NOMO-1 treated with dmso at 0.1 percent for 144 hours (cell line): ENCODE measurements at regions not wholly inside any gene's neighbourhood (a gene's known extent, or its start where the extent isn't known, plus 50 kb on each side); places are given as distances from the start of the nearest gene placed in this dataset.
"Not testable (repeated sequence)": the region's sequence is repeated elsewhere in the genome, so short reads cannot be mapped to it uniquely, and the experiment has no call there.

Experiments
- DNase-seq: peaks from one replicate; lab custom pipeline; 2025; ENCODE audit not compliant: unreplicated experiment; lab: John Stamatoyannopoulos, UW

- DNase-seq = no peak
These were observed 303.7 kb upstream of the PAPPA start for GRCh38 chr9:115849679-115850412.

DNA sequence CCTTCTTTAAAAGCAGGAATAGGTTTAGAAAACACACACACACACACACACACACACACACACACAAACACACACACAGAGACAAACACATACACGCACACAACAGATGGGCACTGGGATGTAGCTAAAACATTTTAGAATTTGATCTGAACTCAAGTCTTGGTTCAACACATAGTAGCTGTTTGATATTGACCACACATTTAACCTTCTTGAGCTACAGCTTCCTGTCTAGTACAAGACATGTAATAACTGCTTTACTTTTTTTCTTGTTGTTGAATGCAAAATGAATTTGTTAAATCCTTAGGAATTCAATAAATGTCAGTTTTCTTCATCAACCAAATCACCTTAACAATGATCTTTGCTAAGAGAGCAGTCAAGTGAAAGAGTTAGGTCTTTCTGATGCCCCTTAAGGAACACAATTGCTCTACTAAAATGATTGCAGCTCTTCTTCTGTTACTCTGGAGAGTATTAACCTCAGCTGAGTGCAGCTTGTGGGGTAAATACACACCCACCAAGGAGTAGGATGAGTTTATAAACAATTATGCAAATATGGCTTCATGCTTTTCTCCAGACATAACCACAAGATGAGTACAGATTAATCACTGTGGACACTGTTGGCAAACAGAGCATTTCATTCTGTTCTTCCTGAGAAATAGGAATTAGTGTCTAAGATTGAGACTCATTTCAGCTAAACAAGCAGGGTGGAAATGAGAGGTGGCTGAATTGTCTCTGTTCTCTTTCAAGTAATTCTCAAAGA is 302.9 kb upstream of the PAPPA start:
- DNase-seq = no peak

GRCh38 chr9:115855458-115856133 is 298.0 kb upstream of the PAPPA start:
- DNase-seq = no peak

DNA sequence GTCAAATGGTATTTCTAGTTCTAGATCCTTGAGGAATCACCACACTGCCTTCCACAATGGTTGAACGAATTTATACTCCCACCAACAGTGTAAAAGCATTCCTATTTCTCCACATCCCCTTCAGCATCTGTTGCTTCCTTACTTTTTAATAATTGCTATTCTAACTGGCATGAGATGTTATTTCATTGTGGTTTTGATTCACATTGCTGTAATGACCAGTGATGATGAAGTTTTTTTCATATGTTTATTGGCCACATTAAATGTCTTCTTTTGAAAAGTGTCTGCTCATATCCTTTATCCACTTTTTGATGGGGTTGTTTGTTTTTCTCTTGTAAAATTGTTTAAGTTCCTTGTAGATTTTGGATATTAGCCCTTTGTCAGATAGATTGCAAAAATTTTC is 295.2 kb upstream of the PAPPA start:
- not testable (repeated sequence) for DNase-seq

DNA sequence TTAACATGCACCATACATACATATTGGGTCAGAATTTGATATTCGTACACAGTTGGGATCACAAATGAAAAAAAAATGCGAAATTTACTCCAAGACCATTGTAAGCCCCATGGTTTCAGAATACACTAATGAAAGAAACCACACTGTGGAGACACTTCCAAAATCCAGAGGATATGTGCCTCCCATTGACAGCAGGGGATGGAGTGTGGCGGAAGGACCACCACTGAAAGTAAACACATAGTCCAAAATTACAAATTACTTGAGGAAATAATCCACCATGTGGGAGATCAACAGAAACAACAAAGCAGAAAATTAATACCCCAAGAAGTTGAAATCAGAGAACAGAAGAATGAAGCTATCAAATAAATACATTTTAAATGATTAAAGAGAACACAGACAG is 291.6 kb upstream of the PAPPA start:
- DNase-seq = no peak

- DNase-seq = no peak
These were observed 289.0 kb upstream of the PAPPA start for GRCh38 chr9:115864581-115864980.

DNA sequence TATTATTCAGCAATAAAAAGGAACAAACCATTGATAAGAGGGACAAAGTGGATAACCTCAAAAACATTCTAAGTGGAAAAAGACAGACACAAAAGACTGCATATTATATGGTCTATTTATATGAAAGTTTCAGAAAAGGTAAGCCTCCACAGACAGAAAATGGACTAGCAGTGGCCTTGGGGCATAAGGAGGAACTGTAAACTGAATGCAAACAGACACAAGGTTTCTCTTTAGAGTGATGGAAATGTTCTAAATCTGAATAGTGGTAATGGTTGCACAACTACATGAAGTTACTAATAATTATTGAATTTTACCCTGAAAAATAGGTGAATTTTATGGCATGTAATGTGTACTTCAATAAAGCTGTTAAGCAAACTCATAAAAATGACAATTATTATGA is 286.3 kb upstream of the PAPPA start:
- DNase-seq = no peak

- DNase-seq = no peak
These were observed 275.6 kb upstream of the PAPPA start for GRCh38 chr9:115877852-115878438.

GRCh38 chr9:115879451-115879850 is 274.1 kb upstream of the PAPPA start:
- DNase-seq = no peak

- DNase-seq = no peak
These were observed 273.2 kb upstream of the PAPPA start for GRCh38 chr9:115880221-115880885.

DNA sequence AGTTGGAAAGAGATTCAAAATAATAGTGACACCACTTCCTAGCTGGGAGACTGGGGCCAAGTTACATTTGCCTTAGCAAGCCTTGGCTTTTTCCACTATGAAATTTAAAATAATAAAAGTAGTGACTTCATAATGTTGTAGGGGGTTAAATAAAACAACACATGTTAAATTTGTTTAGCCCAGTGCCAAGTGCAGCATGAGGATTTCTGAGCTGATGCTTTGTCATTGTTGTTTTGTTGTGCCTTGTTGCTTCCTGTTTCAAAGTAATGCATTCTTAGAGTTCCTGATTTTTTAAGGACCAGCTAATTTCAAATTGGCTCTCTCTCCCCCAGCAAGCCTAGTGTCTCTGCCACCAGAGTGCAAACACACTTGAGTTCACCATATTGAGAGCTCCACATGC is 270.7 kb upstream of the PAPPA start:
- no peak for DNase-seq

GRCh38 chr9:115883467-115884329 is 269.9 kb upstream of the PAPPA start:
- DNase-seq = no peak

DNA sequence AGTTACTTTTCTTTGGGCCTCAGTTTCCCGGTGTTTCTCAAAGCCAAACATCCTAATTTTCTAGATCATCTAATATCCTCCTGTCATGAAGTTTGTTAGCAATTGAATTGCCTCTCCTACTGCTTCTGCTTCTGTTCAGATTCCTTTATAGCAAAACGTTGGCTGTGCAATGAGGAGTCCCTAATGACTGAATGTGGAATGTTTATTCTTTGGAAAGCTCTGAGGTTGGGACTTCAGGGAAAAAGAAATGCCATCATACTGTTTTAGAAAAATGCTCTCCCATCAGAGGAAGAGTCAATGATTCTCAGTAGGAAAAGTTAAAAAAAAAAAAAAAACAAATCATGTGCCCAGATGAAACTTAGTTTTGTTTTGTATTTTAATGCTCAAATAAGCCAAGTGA is 268.7 kb upstream of the PAPPA start:
- no peak for DNase-seq

GRCh38 chr9:115888131-115888530 is 265.5 kb upstream of the PAPPA start:
- DNase-seq = no peak

- DNase-seq = no peak
These were observed 261.7 kb upstream of the PAPPA start for GRCh38 chr9:115891929-115892328.

DNA sequence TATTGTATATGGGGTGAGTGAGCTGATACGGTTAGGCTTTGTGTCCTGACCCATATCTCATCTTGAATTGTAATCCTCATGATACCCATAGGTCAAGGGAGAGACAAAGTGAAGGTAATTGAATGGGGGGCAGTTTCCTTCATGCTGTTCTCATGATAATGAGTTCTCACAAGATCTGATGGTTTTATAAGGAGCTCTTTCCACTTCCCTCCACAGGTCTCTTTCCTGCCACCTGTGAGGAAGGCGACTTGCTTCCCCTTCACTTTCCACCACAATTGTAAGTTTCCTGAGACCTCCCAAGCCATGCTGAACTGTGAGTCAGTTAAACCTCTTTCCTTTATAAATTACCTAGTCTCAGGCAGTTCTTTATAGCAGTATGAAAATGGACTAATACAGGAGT is 255.1 kb upstream of the PAPPA start:
- DNase-seq = not testable (repeated sequence)

GRCh38 chr9:115900698-115901097 is 252.9 kb upstream of the PAPPA start:
- DNase-seq = no peak

GRCh38 chr9:115910959-115911358 is 242.6 kb upstream of the PAPPA start:
- DNase-seq = no peak

DNA sequence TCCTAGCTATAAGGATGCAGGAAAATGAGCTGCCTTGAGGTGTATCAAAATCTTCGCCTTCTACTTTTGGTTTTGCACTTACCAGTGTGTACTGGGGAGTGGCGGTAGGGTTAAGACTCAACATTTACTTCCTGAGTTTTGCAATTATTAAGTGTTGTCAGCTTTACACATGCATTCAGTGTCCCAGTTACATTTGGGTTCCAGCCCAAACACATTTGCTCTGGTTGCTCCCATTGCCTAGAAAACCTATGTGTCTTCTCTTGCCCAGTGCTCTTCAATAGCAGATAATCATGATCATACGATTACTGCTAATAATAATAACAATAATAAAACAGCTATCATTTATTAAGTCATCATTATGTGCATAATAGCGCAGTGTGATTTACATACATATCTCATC is 241.5 kb upstream of the PAPPA start:
- no peak for DNase-seq

DNA sequence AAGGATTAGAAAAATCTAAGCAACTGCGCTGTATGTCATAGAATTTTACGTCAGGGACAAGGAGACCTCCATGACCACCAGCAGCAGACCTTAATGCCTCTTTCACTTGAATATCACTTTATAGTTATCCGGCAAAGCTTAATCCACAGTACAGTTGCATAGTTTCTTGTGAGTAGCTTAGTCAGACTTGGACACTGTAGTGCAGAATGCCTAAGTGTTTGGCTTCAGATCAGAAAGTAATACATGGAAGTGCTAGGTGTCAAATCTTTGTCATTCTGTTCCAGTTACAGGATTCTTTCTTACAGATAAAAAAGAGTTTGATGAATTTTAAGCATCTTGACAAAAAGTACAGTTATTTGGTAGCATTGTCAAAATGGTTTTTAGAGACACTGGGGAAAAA is 239.9 kb upstream of the PAPPA start:
- no peak for DNase-seq
